Activated T-cell treated with anti-CD3 and anti-CD28 coated beads, Interleukin-2, amount 50 U/mL, for 1 hour (primary cell): ENCODE measurements at regions not wholly inside any gene's neighbourhood (a gene's known extent, or its start where the extent isn't known, plus 50 kb on each side); places are given as distances from the start of the nearest gene placed in this dataset.

Experiments used
- DNase-seq: peaks from one replicate; pipeline ENCODE4 v3.0.0-alpha.2; 2020

GRCh38 chr3:150116196-150116595 lies 145.5 kb upstream of the PFN2 start:
- DNase-seq: no peak

GRCh38 chr3:150114873-150115540 lies 144.3 kb upstream of the PFN2 start:
- DNase-seq: no peak

- DNase-seq: no peak
Measured at GRCh38 chr3:150114273-150114672, 143.6 kb upstream of the PFN2 start.

- no peak for DNase-seq
Measured at GRCh38 chr3:150110097-150110496, 139.4 kb upstream of the PFN2 start.

GRCh38 chr3:150107429-150108175 lies 136.9 kb upstream of the PFN2 start:
- DNase-seq: no peak

- DNase-seq: no peak
Measured at GRCh38 chr3:150106740-150107428, 136.2 kb upstream of the PFN2 start.

- DNase-seq: no peak
Measured at GRCh38 chr3:150105886-150106612, 135.4 kb upstream of the PFN2 start.

- no peak for DNase-seq
Measured at GRCh38 chr3:150105025-150105424, 134.3 kb upstream of the PFN2 start.

GRCh38 chr3:150104564-150104963 lies 133.9 kb upstream of the PFN2 start:
- no peak for DNase-seq

- no peak for DNase-seq
Measured at GRCh38 chr3:150101016-150101415, 130.3 kb upstream of the PFN2 start.

- DNase-seq: no peak
Measured at GRCh38 chr3:150098621-150099020, 127.9 kb upstream of the PFN2 start.

GRCh38 chr3:150097588-150097890 lies 126.8 kb upstream of the PFN2 start:
- DNase-seq: no peak

GRCh38 chr3:150096700-150097587 lies 126.2 kb upstream of the PFN2 start:
- DNase-seq: no peak

GRCh38 chr3:150094150-150094933 lies 123.6 kb upstream of the PFN2 start:
- no peak for DNase-seq

- DNase-seq: no peak
Measured at GRCh38 chr3:150091626-150092025, 120.9 kb upstream of the PFN2 start.

- DNase-seq: no peak
Measured at GRCh38 chr3:150090877-150091276, 120.2 kb upstream of the PFN2 start.

- no peak for DNase-seq
Measured at GRCh38 chr3:150090006-150090405, 119.3 kb upstream of the PFN2 start.

- DNase-seq: no peak
Measured at GRCh38 chr3:150084128-150084527, 113.4 kb upstream of the PFN2 start.

GRCh38 chr3:150083655-150084042 lies 113.0 kb upstream of the PFN2 start:
- DNase-seq: no peak

- no peak for DNase-seq
Measured at GRCh38 chr3:150082898-150083654, 112.4 kb upstream of the PFN2 start.

- no peak for DNase-seq
Measured at GRCh38 chr3:150081084-150081483, 110.4 kb upstream of the PFN2 start.
